CD4-positive, alpha-beta T cell (primary cell): ENCODE measurements at regions not wholly inside any gene's neighbourhood (a gene's known extent, or its start where the extent isn't known, plus 50 kb on each side); places are given as distances from the start of the nearest gene placed in this dataset.

Experiments used
- ATAC-seq: fragments of 200-7000 bp; cut with Tn5 transposase; one replicate; pipeline ENCODE4 v1.10.0; 2022; ENCODE audit warnings: mild to moderate bottlenecking; ENCODE audit not compliant: poor library complexity
- CTCF ChIA-PET: fragments of 350-600 bp; sonication (Branson Sonifier 250); formaldehyde crosslinking; loops from one replicate; lab custom pipeline; 2021; ENCODE audit warnings: antibody characterized with exemption, inconsistent platforms; lab: Charles Lee
- POLR2A ChIA-PET: fragments of 350-600 bp; sonication (Branson Sonifier 250); formaldehyde crosslinking; loops from one replicate; lab custom pipeline; 2021; ENCODE audit warnings: antibody characterized with exemption, inconsistent platforms; lab: Charles Lee
- DNase-seq, 14 experiments: peaks; one replicate each; pipeline ENCODE4 v3.0.0-alpha.2; 2013 to 2020; ENCODE audit warnings: mixed read lengths in 2 of 14
- H3K27ac ChIP-seq, 2 donors: one replicate each; pipeline versions ENCODE4 v1.5.1 to v1.7.0; 2013; ENCODE audit warnings: low read length in 2 of 2, low read depth in 1 of 2, mild to moderate bottlenecking in 1 of 2
- H3K27me3 ChIP-seq, 2 experiments: 1 replicate in 1 of 2; 2 replicates in 1 of 2; pipeline versions ENCODE4 v1.6.1 to v1.7.0; 2013; ENCODE audit warnings: low read length in 2 of 2, control low read depth in 1 of 2, mild to moderate bottlenecking in 1 of 2, moderate library complexity in 1 of 2; ENCODE audit not compliant: insufficient read depth in 2 of 2, control insufficient read depth in 1 of 2
- H3K36me3 ChIP-seq: one replicate; pipeline ENCODE4 v1.6.1; 2013; ENCODE audit warnings: low read length, control low read depth; ENCODE audit not compliant: insufficient read depth
- H3K4me1 ChIP-seq: one replicate; pipeline ENCODE4 v1.6.1; 2013; ENCODE audit warnings: low read length, control low read depth; ENCODE audit not compliant: insufficient read depth
- H3K4me3 ChIP-seq: one replicate; pipeline ENCODE4 v1.5.1; 2013; ENCODE audit warnings: mild to moderate bottlenecking, low read length, moderate library complexity
- H3K9me3 ChIP-seq, 2 experiments: 1 replicate in 1 of 2; 2 replicates in 1 of 2; pipeline versions ENCODE4 v1.6.1 to v1.7.0; 2013; ENCODE audit warnings: low read length in 2 of 2, mild to moderate bottlenecking in 2 of 2, control low read depth in 1 of 2, moderate library complexity in 1 of 2; ENCODE audit not compliant: control insufficient read depth in 1 of 2, insufficient read depth in 1 of 2
- H3K27ac Mint-ChIP-seq: one replicate; pipeline ENCODE4 v1.8.0; 2020; ENCODE audit warnings: mixed read lengths
- H3K27me3 Mint-ChIP-seq: one replicate; pipeline ENCODE4 v1.8.0; 2021; ENCODE audit warnings: mixed read lengths
- H3K36me3 Mint-ChIP-seq: one replicate; pipeline ENCODE4 v1.8.0; 2021; ENCODE audit warnings: low read depth, mixed read lengths
- H3K4me1 Mint-ChIP-seq: one replicate; pipeline ENCODE4 v1.8.0; 2021; ENCODE audit warnings: low read depth, mixed read lengths
- H3K4me3 Mint-ChIP-seq: one replicate; pipeline ENCODE4 v1.8.0; 2020; ENCODE audit warnings: mild to moderate bottlenecking, mixed read lengths
- H3K9me3 Mint-ChIP-seq: one replicate; pipeline ENCODE4 v1.8.0; 2020; ENCODE audit warnings: mixed read lengths
- CTCF ChIP-seq: fragments of 200-600 bp; IDR thresholded peaks from one replicate; pipeline ENCODE4 v1.8.0; 2022; ENCODE audit warnings: antibody characterized with exemption, mild to moderate bottlenecking
- intact Hi-C, 2 experiments: fragments of 100-400 bp; cut with DNase I in 1 of 2; cut with micrococcal nuclease in 1 of 2; formaldehyde crosslinking; loops; one replicate each; pipeline versions ENCODE4 v1.15.1 to v1.9.0; 2023 to 2025; cut with DNase I, micrococcal nuclease

GRCh38 chr11:134783234-134783633, 371.2 kb upstream of the B3GAT1 start:
- H3K36me3 ChIP-seq, result no peaks in the 10 kb centered on the region
- ChIA-PET POLR2A (no interaction called here), CTCF (no interaction called here)
- H3K27ac Mint-ChIP-seq, result no peak overlapping the region
- no peaks in the 10 kb centered on the region for H3K4me1 ChIP-seq
- no peaks in the 10 kb centered on the region for H3K9me3 Mint-ChIP-seq
- H3K4me1 Mint-ChIP-seq, result no peaks in the 10 kb centered on the region
- no peak for TF ChIP-seq CTCF
- peaks cover 0 to 27% of the 10 kb centered on the region in 2 experiments for H3K27me3 ChIP-seq
- ATAC-seq (no peak), DNase-seq (no peak)
- no peaks in the 10 kb centered on the region for H3K9me3 ChIP-seq
- no peak overlapping the region for H3K4me3 ChIP-seq
- no peak overlapping the region for H3K27ac ChIP-seq
- H3K27me3 Mint-ChIP-seq, result peaks cover 32% of the 10 kb centered on the region
- intact Hi-C loops, result no loop called here
- no peaks in the 10 kb centered on the region for H3K36me3 Mint-ChIP-seq
- H3K4me3 Mint-ChIP-seq, result no peak overlapping the region

GRCh38 chr11:134781380-134781866, 369.4 kb upstream of the B3GAT1 start:
- Mint-ChIP-seq H3K27ac (no peak overlapping the region), H3K4me1 (no peaks in the 10 kb centered on the region), H3K4me3 (no peak overlapping the region), H3K27me3 (peaks cover 22% of the 10 kb centered on the region), H3K9me3 (no peaks in the 10 kb centered on the region), H3K36me3 (no peaks in the 10 kb centered on the region)
- Histone ChIP-seq H3K27me3 (peaks cover 0 to 27% of the 10 kb centered on the region in 2 experiments), H3K9me3 (no peaks in the 10 kb centered on the region), H3K4me3 (no peak overlapping the region), H3K36me3 (no peaks in the 10 kb centered on the region), H3K27ac (no peak overlapping the region), H3K4me1 (no peaks in the 10 kb centered on the region)
- no peak for ATAC-seq
- intact Hi-C loops, result no loop called here
- TF ChIP-seq CTCF, result no peak
- ChIA-PET CTCF (no interaction called here), POLR2A (no interaction called here)
- DNase-seq, result no peak

- Mint-ChIP-seq H3K4me1 (no peaks in the 10 kb centered on the region), H3K4me3 (no peak overlapping the region), H3K27me3 (peaks cover 22% of the 10 kb centered on the region), H3K36me3 (no peaks in the 10 kb centered on the region), H3K27ac (no peak overlapping the region), H3K9me3 (no peaks in the 10 kb centered on the region)
- TF ChIP-seq CTCF, result no peak
- Histone ChIP-seq H3K27ac (no peak overlapping the region), H3K9me3 (no peaks in the 10 kb centered on the region), H3K4me1 (no peaks in the 10 kb centered on the region), H3K4me3 (no peak overlapping the region), H3K36me3 (no peaks in the 10 kb centered on the region), H3K27me3 (peaks cover 0 to 20% of the 10 kb centered on the region in 2 experiments)
- intact Hi-C loops, result no loop called here
- POLR2A ChIA-PET, result no interaction called here
- ATAC-seq (no peak), DNase-seq (no peak)
- CTCF ChIA-PET, result no interaction called here
Measured at GRCh38 chr11:134780486-134781147, 368.6 kb upstream of the B3GAT1 start.
